Astrocyte of the hippocampus (primary cell): ENCODE measurements at regions not wholly inside any gene's neighbourhood (a gene's known extent, or its start where the extent isn't known, plus 50 kb on each side); places are given as distances from the start of the nearest gene placed in this dataset.

Experiments
- DNase-seq: peaks from one replicate; pipeline ENCODE4 v3.0.0; 2011; ENCODE audit warnings: low read depth, low spot score

DNA sequence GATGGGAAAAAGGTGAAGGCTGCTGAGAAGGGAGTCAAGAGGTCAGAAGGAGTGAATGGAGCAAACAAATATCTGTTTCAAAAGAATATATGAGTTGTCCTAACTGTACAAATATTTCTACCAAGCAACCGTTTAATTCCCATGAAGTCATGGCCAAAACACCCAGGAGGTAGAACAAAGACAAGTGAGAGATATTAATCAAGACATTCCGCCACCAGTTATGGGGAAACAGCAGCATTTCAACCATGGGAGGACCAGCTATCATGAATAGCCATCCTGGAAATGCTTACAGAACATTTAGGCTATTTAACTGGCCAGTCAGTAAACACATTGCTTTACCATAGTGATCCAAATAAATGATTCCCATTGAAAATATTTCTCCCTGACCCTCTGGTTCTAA is 396.3 kb downstream of the IRS1 start:
- DNase-seq, result peak; percentile 32

DNA sequence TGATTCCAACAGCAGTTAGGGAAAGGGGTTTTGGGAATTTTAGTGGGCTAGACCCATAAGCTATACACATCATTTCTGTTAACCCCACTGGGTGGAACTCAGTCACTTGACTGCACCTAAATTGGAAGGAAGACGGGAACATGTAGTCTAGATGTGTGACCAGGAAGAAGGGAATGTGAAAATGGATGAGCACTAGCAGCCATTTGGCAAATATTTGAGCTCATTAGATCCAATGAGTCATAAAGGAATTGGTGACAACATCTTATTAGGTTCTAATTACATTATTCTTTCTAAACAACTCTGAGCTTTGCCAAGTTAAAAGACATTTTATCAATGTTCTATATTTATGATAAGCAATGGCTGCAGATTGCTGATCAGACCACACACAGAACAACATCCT is 400.6 kb downstream of the IRS1 start:
- peak; percentile 17 for DNase-seq

DNA sequence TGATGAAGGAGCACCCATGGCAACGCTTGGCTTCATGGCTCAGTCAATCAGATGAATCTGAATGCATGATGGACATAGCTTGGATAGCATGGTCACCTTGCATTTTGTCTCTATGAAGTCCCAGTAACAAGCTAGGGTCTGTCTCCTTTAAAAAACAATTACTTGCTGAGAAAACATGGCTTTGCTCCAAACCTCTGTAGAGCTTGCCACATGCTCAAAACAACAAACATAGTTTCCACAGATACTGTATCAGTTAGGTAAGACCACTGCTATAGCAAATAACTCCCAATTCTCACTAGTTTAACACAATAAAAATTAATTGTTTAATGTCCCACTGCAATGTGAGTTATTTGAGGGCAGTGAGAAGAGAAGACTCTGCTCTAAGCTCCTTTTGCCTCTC is 401.0 kb downstream of the IRS1 start:
- DNase-seq, result peak; percentile 75

DNA sequence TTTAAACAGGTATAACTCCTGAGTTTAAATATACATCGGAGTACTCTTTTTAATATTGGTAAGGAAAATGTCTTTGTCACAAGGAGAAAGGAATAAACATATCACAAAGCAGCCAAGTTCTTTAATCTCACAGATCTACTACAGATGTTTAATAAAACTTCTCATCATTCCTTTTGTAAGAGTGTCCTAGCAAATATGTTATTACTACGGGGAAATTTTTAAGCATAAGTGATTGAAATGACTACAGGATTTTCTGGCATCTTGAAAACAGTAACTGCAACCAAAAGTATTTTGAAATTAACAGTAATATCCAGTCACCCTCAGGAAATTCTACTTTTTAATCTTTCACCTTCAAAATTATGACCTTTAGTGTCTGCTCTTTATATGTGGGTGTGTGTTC is 403.1 kb downstream of the IRS1 start:
- DNase-seq, result no peak

DNA sequence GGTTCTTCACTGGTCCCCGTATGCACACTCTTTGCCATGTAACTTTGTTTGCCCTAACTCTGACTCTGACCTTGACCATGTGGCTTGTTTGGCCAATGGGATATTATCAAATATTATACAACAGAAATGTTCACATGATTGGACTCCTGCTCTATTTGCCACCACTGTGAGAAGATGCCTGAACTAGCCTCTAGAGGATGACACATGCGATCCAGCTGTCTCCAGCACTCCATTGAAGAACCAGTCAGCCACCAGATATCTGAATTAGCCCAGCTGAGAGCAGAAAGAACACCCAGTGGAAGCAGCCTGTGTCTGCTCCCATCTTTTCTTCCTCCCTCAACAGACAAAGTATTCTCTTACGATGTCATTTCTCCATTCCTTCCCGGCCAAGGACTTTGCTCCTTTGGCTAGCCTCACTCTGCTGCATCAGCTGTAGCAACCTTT is 412.1 kb downstream of the IRS1 start:
- DNase-seq, result no peak

DNA sequence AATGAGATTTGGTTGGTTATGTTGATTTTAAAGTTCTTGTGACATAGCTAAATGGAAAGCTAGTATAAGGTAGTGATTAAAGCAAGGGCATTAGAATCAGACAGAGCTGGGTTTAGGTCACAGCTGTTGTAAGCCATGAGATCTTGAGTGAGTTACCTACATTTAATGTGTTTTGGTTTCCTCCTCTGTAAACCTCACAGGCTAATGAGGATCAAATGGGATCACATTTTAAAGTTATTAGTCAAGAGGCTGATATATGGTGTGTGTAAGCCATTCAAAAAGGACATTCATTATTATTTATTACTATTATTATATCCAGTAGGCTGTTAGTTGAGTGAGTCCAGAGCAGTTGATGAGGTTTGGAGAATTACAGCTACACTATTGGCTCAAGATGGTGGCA is 416.2 kb downstream of the IRS1 start:
- DNase-seq, result no peak

DNA sequence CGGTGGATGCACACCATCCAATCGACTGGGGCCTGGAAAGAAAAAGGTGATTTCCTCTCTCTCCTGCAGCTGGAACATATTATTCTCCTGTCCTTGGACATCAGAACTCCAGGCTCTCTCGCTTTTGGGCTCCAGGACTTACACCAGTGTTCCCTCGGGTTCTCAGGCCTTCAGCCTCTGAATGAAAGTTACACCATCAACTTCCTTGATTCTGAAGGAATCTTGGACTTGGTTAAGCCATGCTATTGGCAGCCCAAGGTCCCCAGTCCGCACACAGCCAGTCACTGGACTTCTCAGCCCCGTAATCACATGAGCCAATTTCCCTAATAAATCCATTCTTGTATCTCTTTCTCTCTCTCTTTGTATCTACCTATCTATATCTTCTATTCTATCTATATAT is 418.9 kb downstream of the IRS1 start:
- no peak for DNase-seq

DNA sequence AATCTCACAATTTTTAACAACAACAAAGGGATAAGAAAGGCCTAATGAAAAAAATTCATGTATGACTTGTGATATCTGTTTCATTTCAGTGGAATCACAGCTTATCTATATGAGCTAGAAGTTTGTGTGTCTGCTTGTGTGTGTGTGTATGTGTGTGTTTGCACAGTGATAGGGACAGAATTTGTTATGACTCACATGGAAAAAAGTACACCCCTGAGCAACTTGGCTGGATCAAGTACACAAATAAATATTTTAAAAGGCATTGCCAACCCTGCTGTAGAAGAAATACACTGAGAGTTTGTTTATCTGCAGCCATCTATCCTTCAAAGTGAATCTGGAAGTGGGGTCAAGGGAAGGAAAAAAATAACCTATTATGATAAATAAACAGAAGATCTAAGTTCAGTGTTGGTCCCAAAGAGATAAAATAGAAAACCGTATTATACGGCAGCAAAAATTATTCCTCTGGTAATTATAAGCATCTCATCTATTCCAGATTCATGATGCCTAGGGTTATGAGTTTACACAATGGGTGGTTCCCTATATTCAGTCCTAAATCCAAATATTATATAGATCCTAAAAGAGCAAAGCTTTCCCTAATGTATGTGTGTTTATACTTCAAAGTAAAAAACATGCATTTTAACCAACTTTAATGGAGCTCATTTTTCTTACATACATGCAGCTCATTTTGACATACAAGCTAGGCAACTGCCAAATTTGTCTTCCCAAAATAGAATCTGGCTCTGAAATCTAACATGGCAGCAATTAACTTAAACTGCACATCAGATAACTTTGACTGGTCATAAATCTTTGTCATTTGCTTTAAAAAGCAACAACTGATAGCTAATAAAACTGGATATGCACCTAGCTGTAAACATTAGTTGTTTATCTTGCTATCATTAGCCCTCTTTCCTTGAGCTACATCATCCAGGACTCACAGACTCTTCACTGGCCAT is 420.6 kb downstream of the IRS1 start:
- DNase-seq, result peak; percentile 52

DNA sequence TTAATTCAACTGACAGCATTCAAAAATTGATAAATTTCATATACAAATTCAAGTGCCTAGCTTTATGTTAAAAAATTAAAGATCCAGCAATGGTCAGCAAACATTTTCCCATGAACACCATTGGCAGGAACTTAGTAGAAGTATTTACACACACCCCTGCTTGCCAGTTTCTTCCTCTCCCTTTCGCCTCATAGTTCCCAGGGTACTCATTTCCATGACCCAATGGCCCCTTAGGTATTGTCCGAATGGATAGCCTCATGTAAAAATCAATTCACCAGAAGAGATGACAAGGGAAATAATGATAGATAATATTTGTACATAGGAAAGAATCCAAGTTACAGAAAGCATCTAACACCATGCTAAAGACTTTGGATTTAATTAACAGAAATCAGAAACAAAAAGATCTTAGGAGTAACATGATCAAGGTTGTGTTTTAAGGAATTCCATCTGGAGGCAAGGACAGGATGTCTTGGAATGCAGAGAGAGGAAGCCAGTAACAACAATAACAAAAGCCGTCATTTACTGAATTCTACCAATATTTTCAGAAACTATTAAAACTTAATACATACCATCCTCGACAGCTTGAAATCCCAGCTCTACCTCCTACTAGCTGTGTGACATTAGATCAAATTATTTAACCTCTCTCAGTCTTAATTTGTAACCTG is 423.0 kb downstream of the IRS1 start:
- DNase-seq, result peak; percentile 23

DNA sequence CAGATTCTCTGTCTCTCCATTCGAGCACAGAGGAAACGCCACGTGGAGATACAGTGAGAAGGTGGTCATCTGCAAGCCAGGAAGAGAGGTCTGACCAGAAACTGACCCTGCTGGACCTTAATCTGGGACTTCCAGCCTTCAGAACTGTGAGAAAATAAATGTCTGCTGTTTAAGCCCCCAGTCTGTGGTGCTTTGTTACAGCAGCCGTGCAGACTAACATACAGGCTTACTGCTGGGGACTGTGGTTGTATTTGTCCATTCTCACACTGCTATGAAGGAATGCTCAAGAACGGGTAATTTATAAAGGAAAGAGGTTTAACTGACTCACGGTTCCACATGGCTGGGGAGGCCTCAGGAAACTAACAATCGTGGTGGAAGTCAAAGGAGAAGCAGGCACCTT is 432.7 kb downstream of the IRS1 start:
- no peak for DNase-seq

DNA sequence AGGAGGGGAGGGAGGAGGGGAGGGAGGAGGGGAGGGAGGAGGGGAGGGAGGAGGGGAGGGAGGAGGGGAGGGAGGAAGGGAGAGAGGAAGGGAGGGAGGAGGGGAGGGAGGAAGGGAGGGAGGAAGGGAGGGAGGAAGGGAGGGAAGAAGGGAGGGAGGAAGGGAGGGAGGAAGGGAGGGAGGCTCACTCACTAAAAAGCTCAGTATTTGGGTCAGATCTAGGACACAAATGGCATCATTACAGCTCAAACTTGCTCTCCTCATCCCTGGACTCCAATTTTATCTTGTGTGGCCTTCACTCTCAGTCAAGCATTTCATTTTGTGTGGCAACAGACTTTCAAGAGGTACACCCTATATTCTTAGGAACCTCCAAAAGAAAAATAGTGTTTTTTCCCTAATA is 435.4 kb downstream of the IRS1 start:
- no peak for DNase-seq

DNA sequence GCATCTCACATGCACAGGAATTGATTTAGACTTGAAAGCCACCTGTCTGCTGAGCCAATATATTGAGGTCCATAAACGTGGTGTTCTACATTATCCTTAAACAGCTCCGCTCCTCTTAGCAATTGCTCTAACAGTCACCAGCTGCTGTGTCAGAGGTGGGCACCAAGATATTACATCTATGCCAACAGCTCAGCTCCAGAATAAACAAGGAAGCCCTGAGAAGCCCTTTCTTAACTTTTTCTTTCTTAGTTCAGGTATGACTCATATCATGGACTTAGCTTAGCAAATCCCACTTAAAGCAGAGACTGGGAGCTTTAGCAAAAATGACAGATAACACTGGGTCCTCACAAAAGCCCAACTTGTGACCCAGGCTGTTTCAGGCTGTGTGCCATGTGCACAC is 436.6 kb downstream of the IRS1 start:
- DNase-seq, result peak; percentile 63

DNA sequence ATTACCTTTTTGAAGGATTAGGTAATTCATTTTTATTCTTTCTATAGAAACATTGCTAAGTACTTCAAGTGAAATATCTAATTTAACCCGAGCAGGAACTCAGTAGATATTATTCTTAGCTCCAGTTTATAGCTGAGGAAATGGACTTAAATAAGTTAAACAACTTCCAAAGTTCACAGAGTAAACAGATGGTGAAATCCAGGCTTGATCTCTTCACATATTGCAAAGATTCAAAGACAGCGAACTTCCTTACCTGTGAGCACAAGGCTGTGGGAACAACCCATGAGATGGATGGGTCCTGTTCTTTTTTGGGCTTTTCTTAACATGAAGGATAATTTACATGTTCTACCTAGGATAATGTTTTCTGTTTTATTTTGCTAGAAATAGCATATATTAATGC is 439.0 kb downstream of the IRS1 start:
- no peak for DNase-seq

DNA sequence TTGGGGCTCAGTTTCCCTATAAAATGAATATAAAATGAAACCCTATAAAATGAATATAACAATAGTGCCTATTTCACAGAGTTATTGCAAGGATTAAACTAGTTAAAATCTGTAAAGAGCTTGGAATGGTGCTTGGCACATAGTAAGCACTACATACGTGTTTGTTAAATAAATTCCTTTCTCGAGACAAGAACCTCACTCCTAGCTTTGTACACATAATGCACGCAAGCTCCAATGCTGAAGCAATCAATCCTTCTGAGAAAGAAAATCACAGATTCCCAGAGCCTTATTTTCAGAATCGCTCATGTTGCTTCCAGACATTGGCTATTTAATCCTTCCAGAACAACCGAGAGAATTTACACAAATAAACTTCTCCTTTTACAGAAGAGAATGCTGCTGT is 440.9 kb downstream of the IRS1 start:
- DNase-seq, result no peak

DNA sequence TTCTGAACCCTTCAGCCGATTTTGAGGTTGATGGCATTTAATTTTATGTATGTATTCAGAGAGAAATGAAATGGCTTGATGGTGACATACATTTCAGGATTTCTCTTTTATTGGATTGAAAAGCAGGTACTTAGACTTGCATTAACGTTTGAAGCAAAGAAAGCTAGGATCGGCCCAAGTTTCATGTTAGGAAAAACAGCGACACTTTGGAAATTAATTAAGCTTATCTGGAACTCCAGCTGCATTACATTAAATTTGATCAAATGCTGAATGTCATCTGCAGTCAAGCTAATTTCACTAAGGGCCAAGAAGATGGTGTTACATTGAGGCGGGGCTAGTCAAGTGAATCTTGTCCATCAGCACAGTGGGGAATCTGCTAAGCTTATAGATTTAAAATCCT is 441.8 kb downstream of the IRS1 start:
- DNase-seq, result no peak

DNA sequence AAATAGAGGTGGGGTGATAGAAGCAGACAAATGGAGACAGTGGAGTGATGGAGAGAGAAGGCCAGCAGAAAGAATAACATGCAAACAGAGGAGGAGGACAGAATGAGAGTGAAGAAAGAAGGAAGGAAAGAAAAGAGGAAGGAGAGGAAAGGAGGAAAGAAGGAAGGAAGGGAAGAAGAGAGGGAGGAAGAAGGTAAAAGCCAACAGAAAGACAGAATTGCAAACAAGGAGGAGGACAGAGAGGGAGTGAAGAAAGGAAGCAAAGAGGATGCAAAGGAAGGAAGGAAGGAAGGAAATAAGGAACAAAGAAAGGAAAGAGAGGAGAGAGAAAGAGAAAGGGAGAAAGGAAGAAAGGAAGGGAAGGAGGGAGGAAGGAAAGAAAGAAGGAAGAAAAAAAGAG is 444.0 kb downstream of the IRS1 start:
- no peak for DNase-seq

DNA sequence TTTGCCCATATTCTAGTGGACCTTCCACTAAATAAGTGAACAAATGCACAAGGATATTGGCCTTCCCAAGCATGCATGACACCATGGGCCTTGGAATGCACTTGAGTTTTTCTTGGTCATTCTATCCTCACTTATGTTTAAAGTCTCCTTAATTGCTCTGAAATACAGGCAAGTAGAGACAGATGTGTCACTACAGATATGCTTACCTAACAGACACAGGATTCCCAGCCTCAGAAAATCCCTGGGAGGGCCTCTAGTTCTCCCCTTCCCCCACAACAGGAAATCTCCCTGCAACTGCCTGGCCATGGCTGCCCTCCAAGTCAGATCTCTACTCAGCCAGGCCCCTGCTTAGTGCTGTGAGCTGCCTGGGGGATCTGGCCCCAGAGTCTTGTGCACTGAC is 445.2 kb downstream of the IRS1 start:
- DNase-seq, result peak; percentile 49

DNA sequence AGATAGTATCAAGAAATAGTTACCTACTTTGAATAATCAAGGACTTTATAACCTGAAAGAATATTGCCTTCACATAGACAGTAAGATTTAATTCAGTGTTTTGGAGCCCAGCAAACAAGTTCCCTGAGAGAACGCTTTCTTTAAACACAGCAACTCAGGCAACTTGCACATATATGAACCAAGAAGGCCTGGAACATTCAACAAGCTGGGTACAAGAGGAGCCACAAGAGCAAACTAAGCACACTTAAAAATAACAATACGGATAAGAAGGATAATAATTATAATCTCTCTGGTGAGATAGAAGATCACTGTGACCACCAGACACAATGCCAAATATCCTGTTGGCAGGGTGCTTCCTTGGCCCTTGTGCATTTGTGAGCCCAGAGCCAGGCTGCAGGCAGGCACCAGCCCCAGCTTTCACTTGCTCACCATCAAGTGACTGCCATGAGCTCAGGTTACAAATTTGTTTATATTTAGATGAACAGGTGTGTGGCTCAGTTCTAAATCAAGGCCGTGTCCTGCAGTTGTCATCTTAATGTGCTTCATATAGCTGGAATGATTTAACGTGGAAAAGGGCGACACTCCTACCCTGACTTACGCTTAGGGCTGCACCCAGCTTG is 446.6 kb downstream of the IRS1 start:
- DNase-seq, result no peak

DNA sequence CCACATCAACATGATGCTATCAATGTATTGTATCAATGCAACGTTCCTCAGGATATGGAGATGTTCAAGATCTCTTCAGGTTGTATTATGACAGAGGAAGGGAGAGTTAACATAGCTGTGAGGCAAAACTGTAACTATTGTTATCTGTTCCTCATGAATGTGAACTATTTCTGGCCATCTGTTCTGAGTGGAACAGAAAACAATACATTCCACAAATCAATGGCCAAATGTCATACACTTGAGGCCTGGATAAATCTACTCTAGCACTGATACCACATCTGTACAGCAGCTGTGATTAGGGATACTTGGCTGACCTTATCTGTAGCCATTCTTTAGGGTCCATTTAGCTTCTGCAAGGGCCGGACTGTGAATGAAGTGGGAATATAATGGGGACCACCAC is 447.9 kb downstream of the IRS1 start:
- no peak for DNase-seq

DNA sequence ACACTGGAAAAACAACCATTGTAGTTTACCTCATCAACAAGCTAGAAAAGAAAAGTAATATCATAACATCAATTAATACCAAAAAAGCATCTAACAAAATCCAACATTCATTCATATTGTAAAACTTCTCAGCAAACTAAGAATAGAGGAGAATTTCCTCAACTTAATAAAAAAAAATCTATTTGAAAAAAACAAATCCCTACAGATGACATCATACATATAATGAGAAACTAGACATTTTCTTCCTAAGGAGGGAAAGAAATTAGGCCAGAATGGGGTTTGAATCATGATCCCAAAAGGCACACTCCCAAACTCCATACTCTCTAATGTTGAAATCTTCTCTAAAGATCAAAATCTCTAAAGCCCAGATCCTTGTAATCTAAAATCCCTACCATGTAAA is 460.0 kb downstream of the IRS1 start:
- DNase-seq, result no peak

DNA sequence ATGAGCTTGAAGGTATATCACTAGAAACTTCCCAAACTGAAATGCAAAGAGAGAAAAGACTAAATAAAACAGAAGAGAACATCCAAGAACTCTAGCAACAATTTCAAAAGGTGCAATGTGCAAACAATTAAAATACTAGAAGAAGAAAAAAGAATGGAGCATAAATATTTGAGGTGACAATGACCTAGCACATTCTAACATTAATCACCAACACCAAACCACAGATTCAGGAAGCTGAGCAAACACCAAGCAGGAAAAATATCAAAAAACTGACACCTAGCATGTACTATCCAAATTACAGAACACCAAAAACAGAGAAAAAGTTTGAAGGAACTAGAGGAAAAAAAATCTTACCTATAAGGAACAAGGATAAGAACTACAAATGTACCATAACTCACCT is 460.8 kb downstream of the IRS1 start:
- peak; percentile 6 for DNase-seq

DNA sequence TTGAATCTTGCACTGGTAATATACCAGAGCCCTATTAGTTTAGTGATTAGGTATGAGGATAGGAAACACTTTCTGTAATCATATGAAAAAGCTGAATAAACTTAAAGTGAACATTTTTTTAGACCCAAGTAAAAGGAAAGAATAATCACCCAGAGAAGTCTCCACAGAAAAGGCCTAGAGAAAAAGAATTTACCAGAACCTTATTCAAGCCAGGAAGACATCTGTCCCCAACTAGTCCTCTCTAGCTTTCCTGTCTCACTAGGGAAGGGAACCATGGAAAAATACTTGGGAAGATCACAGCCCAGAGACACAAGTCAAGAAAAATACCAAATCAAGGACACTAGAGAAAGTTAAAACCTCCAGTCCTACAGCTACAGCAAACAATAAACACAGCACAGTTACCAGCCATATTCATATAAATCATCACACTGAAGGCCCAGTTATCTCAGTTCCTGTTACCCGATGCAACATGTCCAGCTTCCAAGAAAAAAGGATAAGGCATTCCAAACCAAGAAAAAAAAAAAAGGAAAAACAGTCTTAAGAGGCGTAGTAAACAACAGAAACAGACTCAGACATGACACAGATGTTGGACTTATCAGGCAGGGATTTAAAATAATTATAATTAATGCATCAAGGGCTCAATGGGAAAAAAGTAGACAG is 461.5 kb downstream of the IRS1 start:
- DNase-seq, result no peak
